GM18907 (cell line): ENCODE measurements at regions not wholly inside any gene's neighbourhood (a gene's known extent, or its start where the extent isn't known, plus 50 kb on each side); places are given as distances from the start of the nearest gene placed in this dataset.

Source experiments
- ATAC-seq: cut with Tn5 transposase; IDR thresholded peaks from one replicate; pipeline ENCODE4 v1.9.1; 2021; ENCODE audit warnings: mild to moderate bottlenecking, moderate library complexity; ENCODE audit not compliant: unreplicated experiment

GRCh38 chr2:116645155-116645554, 1169.3 kb upstream of the DDX18 start:
- ATAC-seq = no peak

GRCh38 chr2:116668691-116669090, 1145.8 kb upstream of the DDX18 start:
- no peak for ATAC-seq

GRCh38 chr2:116669782-116670181, 1144.7 kb upstream of the DDX18 start:
- ATAC-seq = no peak

- no peak for ATAC-seq
Observed at GRCh38 chr2:116674188-116674587, 1140.3 kb upstream of the DDX18 start.

- ATAC-seq = no peak
Observed at GRCh38 chr2:116676776-116677175, 1137.7 kb upstream of the DDX18 start.

- no peak for ATAC-seq
Observed at GRCh38 chr2:116680256-116680936, 1134.1 kb upstream of the DDX18 start.

GRCh38 chr2:116687371-116687770, 1127.1 kb upstream of the DDX18 start:
- no peak for ATAC-seq

- ATAC-seq = no peak
Observed at GRCh38 chr2:116692988-116693387, 1121.5 kb upstream of the DDX18 start.

- no peak for ATAC-seq
Observed at GRCh38 chr2:116696223-116696622, 1118.3 kb upstream of the DDX18 start.

- ATAC-seq = no peak
Observed at GRCh38 chr2:116696903-116697302, 1117.6 kb upstream of the DDX18 start.

- no peak for ATAC-seq
Observed at GRCh38 chr2:116706396-116706795, 1108.1 kb upstream of the DDX18 start.

GRCh38 chr2:116716038-116716437, 1098.5 kb upstream of the DDX18 start:
- ATAC-seq = no peak

GRCh38 chr2:116716444-116716843, 1098.0 kb upstream of the DDX18 start:
- no peak for ATAC-seq

GRCh38 chr2:116717832-116718231, 1096.7 kb upstream of the DDX18 start:
- ATAC-seq = no peak

- ATAC-seq = no peak
Observed at GRCh38 chr2:116718451-116718850, 1096.0 kb upstream of the DDX18 start.

- no peak for ATAC-seq
Observed at GRCh38 chr2:116719836-116720235, 1094.7 kb upstream of the DDX18 start.

- no peak for ATAC-seq
Observed at GRCh38 chr2:116724550-116724949, 1089.9 kb upstream of the DDX18 start.

- ATAC-seq = no peak
Observed at GRCh38 chr2:116732322-116732721, 1082.2 kb upstream of the DDX18 start.

- ATAC-seq = no peak
Observed at GRCh38 chr2:116733699-116734098, 1080.8 kb upstream of the DDX18 start.

GRCh38 chr2:116737951-116738350, 1076.5 kb upstream of the DDX18 start:
- ATAC-seq = no peak

GRCh38 chr2:116747103-116747502, 1067.4 kb upstream of the DDX18 start:
- no peak for ATAC-seq

- no peak for ATAC-seq
Observed at GRCh38 chr2:116749994-116750393, 1064.5 kb upstream of the DDX18 start.

GRCh38 chr2:116754381-116755101, 1060.0 kb upstream of the DDX18 start:
- ATAC-seq = no peak
